ENCODE measurements at regions not wholly inside any gene's neighbourhood (a gene's known extent, or its start where the extent isn't known, plus 50 kb on each side); places are given as distances from the start of the nearest gene placed in this dataset.

- no peaks in the 10 kb centered on the region for H3K36me3 ChIP-seq (ENCODE audit: control insufficient read depth in 4 of 4, insufficient read depth in 3 of 4, low read depth in 1 of 4, low read length in 3 of 4)
- H3K27ac ChIP-seq (ENCODE audit: low read depth in 1 of 2, low read length in 2 of 2): no peak overlapping the region
- no peak overlapping the region for H3K4me3 ChIP-seq (ENCODE audit: low read depth in 1 of 3, low read length in 3 of 3)
- H3K9ac ChIP-seq (ENCODE audit: low read depth in 1 of 2, low read length in 2 of 2): no peak overlapping the region
- no peaks in the 10 kb centered on the region for H3K27me3 ChIP-seq (ENCODE audit: control insufficient read depth in 4 of 4, insufficient read depth in 4 of 4, low read length in 3 of 4)
- H3K9me3 ChIP-seq (ENCODE audit: control insufficient read depth in 4 of 4, low read length in 3 of 4): peaks cover 0 to 3% (median 0%) of the 10 kb centered on the region in 4 donors
- no peak for DNase-seq (ENCODE audit: low spot score)
- no peak for TF ChIP-seq HNF4A (conservative IDR thresholded peaks at IDR 0.05)
- TF ChIP-seq RAD21 (IDR thresholded peaks at IDR 0.05): no peak
- TF ChIP-seq CTCF (IDR thresholded peaks at IDR 0.05; ENCODE audit: low read depth, low read length, missing input control): no peak
- TF ChIP-seq FOXA2 (IDR thresholded peaks at IDR 0.05): no peak
- no peak for TF ChIP-seq EGR1 (IDR thresholded peaks at IDR 0.05; ENCODE audit: low read depth in 2 of 2)
- no peak for TF ChIP-seq HNF4G (IDR thresholded peaks at IDR 0.05)
- TF ChIP-seq FOXA1 (IDR thresholded peaks at IDR 0.05): no peak
- no peak for TF ChIP-seq ZBTB33 (IDR thresholded peaks at IDR 0.05)
- TF ChIP-seq YY1 (IDR thresholded peaks at IDR 0.05): no peak
- TF ChIP-seq RXRA (IDR thresholded peaks at IDR 0.05): no peak
- H3K4me1 ChIP-seq (ENCODE audit: control insufficient read depth in 4 of 4, insufficient read depth in 4 of 4, low read length in 3 of 4): no peaks in the 10 kb centered on the region
- 60% methylated on average over 2 of the region's 2 CpGs for WGBS
Measured at GRCh38 chr7:136617176-136617575, 251.3 kb upstream of the CHRM2 start.

GRCh38 chr7:136605532-136606329, 262.7 kb upstream of the CHRM2 start:
- WGBS: 57% methylated on average over 2 of the region's 2 CpGs
- Histone ChIP-seq H3K36me3 (ENCODE audit: control insufficient read depth in 4 of 4, insufficient read depth in 3 of 4, low read depth in 1 of 4, low read length in 3 of 4) (no peaks in the 10 kb centered on the region), H3K4me1 (ENCODE audit: control insufficient read depth in 4 of 4, insufficient read depth in 4 of 4, low read length in 3 of 4) (no peaks in the 10 kb centered on the region), H3K9me3 (ENCODE audit: control insufficient read depth in 4 of 4, low read length in 3 of 4) (no peaks in the 10 kb centered on the region), H3K4me3 (ENCODE audit: low read depth in 1 of 3, low read length in 3 of 3) (no peak overlapping the region), H3K27me3 (ENCODE audit: control insufficient read depth in 4 of 4, insufficient read depth in 4 of 4, low read length in 3 of 4) (no peaks in the 10 kb centered on the region), H3K27ac (ENCODE audit: low read depth in 1 of 2, low read length in 2 of 2) (no peak overlapping the region), H3K9ac (ENCODE audit: low read depth in 1 of 2, low read length in 2 of 2) (no peak overlapping the region)
- TF ChIP-seq RAD21 (IDR thresholded peaks at IDR 0.05) (no peak), REST (IDR thresholded peaks at IDR 0.05) (no peak), FOXA2 (IDR thresholded peaks at IDR 0.05) (no peak), MAX (IDR thresholded peaks at IDR 0.05) (no peak), EGR1 (IDR thresholded peaks at IDR 0.05; ENCODE audit: low read depth in 2 of 2) (no peak), ZBTB33 (IDR thresholded peaks at IDR 0.05) (no peak), HNF4A (conservative IDR thresholded peaks at IDR 0.05) (no peak), NR2F2 (IDR thresholded peaks at IDR 0.05) (no peak), SP1 (IDR thresholded peaks at IDR 0.05) (no peak), TAF1 (conservative IDR thresholded peaks at IDR 0.05) (no peak), FOXA1 (IDR thresholded peaks at IDR 0.05) (no peak), RXRA (IDR thresholded peaks at IDR 0.05) (no peak), JUND (IDR thresholded peaks at IDR 0.05) (no peak), CTCF (IDR thresholded peaks at IDR 0.05; ENCODE audit: low read depth, low read length, missing input control) (no peak), YY1 (IDR thresholded peaks at IDR 0.05) (no peak)
- DNase-seq (ENCODE audit: low spot score): no peak

Data from liver (tissue), 8 donors.